Right lobe of liver (tissue), 6 donors: ENCODE measurements at regions not wholly inside any gene's neighbourhood (a gene's known extent, or its start where the extent isn't known, plus 50 kb on each side); places are given as distances from the start of the nearest gene placed in this dataset.

Source experiments
- ATAC-seq, 4 donors: fragments of 200-7000 bp; cut with Tn5 transposase; one replicate each; pipeline ENCODE4 v1.9.1; 2020; ENCODE audit warnings: mild to moderate bottlenecking in 4 of 4, moderate library complexity in 4 of 4
- DNase-seq, 3 donors: peaks; one replicate each; pipeline ENCODE4 v3.0.0-alpha.2; 2020
- H3K27ac ChIP-seq, 3 donors: fragments of 200-600 bp; one replicate each; pipeline ENCODE4 v1.8.0; 2022
- H3K27me3 ChIP-seq, 2 donors: fragments of 200-600 bp; one replicate each; pipeline ENCODE4 v1.8.0; 2022
- H3K36me3 ChIP-seq, 4 donors: fragments of 200-600 bp; sonication (generic) in 1 of 4; one replicate each; pipeline versions ENCODE4 v1.5.1 to v1.8.0; 2017 to 2022; ENCODE audit warnings: control low read depth in 1 of 4
- H3K4me1 ChIP-seq, 4 donors: fragments of 200-600 bp; sonication (generic) in 1 of 4; one replicate each; pipeline versions ENCODE4 v1.5.1 to v1.8.0; 2017 to 2022; ENCODE audit warnings: control low read depth in 1 of 4
- H3K4me3 ChIP-seq, 3 donors: fragments of 200-600 bp; one replicate each; pipeline ENCODE4 v1.8.0; 2022
- H3K9me3 ChIP-seq, 4 donors: fragments of 200-600 bp; sonication (generic) in 1 of 4; one replicate each; pipeline versions ENCODE4 v1.5.1 to v1.8.0; 2017 to 2022; ENCODE audit warnings: control low read depth in 1 of 4
- POLR2A ChIP-seq: fragments of 450-650 bp; IDR thresholded peaks from one replicate; pipeline ENCODE4 v1.6.1; 2017; ENCODE audit warnings: antibody characterized with exemption, mild to moderate bottlenecking
- WGBS: methylation state at CpG from one replicate; pipeline ENCODE4 v1.1.6; 2018; ENCODE audit warnings: low coverage, low lambda C conversion rate; ENCODE audit not compliant: insufficient coverage; ENCODE audit errors: missing lambda C conversion rate; 5-methylcytosine and 5-hydroxymethylcytosine counted together
- intact Hi-C, 2 donors: fragments of 100-400 bp; cut with DNase I; formaldehyde crosslinking; loops; one replicate each; pipeline versions ENCODE4 v1.11.2 to v1.14.1; 2022
- microRNA-seq, 2 donors: library from miRNA; unstranded; fragments of <30 nt; microRNA quantifications; one replicate each; pipeline ENCODE4, GENCODE V29; 2019 to 2020
- small RNA-seq, 2 experiments: library from RNA; depleted of rRNA; stranded (forward); fragments of <200 nt; gene quantifications; one replicate each; pipeline ENCODE3, GENCODE V24; 2016
- TF ChIP-seq, protein P1 (sequence below), 4 donors: fragments of 200-600 bp in 3 of 4; fragments of 450-650 bp in 1 of 4; IDR thresholded peaks; one replicate each; pipeline versions ENCODE4 v1.5.1 to v1.8.0; 2016 to 2022; ENCODE audit warnings: antibody characterized with exemption in 4 of 4, mild to moderate bottlenecking in 2 of 4
- donor health status: DM: no; HTN: yes; CAD: no.
- donor health status: DM: no; HTN: no; CAD: no.
- donor health status: DM: no; HTN: no; CAD: no.
- donor health status: DM: no; HTN: yes; CAD: no.
- donor health status: DM: no; HTN: yes; CAD: no.

DNA sequence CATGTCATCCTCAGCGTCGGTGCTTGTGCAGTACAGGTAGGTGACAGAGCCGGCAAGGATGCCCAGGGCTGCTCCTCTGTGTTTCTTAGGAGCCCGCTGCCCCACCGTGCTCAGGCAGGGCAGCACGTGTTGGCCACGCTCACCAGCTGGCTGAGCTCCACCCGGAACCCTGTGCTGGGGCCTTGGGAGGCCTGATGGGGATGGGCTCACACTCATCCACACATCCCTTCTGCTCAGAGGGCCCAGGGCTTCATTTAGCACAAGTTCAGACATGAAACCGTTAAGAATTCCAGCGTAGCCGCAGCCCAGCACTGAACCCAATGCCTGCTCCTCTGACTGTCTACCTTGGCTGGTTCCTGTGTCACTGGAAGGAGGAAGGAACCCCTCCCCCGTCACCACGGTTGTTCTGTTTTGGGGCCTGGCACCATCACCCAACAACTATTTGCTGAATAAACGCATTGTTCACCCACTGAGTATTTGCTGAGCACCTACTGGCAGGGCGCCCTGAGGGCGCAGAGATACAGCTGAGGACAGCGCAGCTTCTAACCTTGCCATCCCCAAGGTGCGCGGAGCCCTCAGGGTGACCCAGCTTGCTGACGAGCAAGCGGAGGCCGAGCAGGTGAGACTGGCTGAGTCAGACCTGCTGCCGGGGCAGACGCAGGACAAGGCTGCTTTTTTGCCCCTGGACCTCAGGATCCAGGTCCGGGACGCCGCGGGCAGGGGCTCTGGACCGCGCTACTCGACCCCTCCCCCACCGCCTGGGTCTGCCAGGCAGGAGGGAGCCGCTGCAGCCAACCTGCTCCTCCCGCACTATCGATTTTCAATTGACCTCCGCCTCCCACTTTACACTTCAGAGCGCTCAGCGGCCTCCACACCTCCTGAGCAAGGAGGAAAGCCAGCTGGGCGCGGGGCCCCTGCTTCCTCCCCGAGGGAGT is 50.6 kb upstream of the RET start:
- Histone ChIP-seq H3K36me3 (no peaks in the 10 kb centered on the region), H3K27ac (no peak overlapping the region), H3K9me3 (peaks cover 0 to 3% (median 0%) of the 10 kb centered on the region in 4 donors), H3K4me3 (no peak overlapping the region), H3K4me1 (peaks cover 0 to 6% (median 0%) of the 10 kb centered on the region in 4 donors), H3K27me3 (no peaks in the 10 kb centered on the region)
- no peak for TF ChIP-seq POLR2A
- TF ChIP-seq, protein P1, sequence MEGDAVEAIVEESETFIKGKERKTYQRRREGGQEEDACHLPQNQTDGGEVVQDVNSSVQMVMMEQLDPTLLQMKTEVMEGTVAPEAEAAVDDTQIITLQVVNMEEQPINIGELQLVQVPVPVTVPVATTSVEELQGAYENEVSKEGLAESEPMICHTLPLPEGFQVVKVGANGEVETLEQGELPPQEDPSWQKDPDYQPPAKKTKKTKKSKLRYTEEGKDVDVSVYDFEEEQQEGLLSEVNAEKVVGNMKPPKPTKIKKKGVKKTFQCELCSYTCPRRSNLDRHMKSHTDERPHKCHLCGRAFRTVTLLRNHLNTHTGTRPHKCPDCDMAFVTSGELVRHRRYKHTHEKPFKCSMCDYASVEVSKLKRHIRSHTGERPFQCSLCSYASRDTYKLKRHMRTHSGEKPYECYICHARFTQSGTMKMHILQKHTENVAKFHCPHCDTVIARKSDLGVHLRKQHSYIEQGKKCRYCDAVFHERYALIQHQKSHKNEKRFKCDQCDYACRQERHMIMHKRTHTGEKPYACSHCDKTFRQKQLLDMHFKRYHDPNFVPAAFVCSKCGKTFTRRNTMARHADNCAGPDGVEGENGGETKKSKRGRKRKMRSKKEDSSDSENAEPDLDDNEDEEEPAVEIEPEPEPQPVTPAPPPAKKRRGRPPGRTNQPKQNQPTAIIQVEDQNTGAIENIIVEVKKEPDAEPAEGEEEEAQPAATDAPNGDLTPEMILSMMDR (IDR thresholded peaks at IDR 0.05) = no peak
- WGBS = 9% methylated on average over 8 of the region's 41 CpGs
- peak in 2 of 3 donors; percentile 48 to 59 for DNase-seq
- intact Hi-C loops = no loop called here
- peak; percentile 68 to 79 (median 71) for ATAC-seq

Small RNA genes lying in the stretch of these regions (microRNA-seq; reads per million reads assigned to microRNA genes)
- 0 to 0.58 reads per million in 2 donors for gene MIR5100

Small RNA genes lying in the stretch of these regions (small RNA-seq; reads per million reads assigned to genes)
- 0.10 to 0.91 reads per million in 2 experiments for gene MIR5100
